Suprapubic skin (tissue), 4 donors: ENCODE measurements at regions not wholly inside any gene's neighbourhood (a gene's known extent, or its start where the extent isn't known, plus 50 kb on each side); places are given as distances from the start of the nearest gene placed in this dataset.

ENCODE experiments used
- EP300 ChIP-seq: sonication (generic); formaldehyde crosslinking; IDR thresholded peaks from one replicate; pipeline ENCODE4 v1.6.1; 2017; ENCODE audit warnings: antibody characterized with exemption
- POLR2A ChIP-seq, 2 donors: fragments of 450-650 bp; IDR thresholded peaks; one replicate each; pipeline ENCODE4 v1.6.1; 2017; ENCODE audit warnings: antibody characterized with exemption in 2 of 2, mild to moderate bottlenecking in 2 of 2, moderate library complexity in 2 of 2
- POLR2AphosphoS5 ChIP-seq, 3 donors: sonication (generic); formaldehyde crosslinking; IDR thresholded peaks; one replicate each; pipeline ENCODE4 v1.6.1; 2017; ENCODE audit warnings: antibody characterized with exemption in 3 of 3
- TF ChIP-seq, protein P1 (sequence below), 2 donors: fragments of 200-600 bp in 1 of 2; fragments of 450-650 bp in 1 of 2; sonication (generic) in 1 of 2; IDR thresholded peaks; one replicate each; pipeline ENCODE4 v1.5.1; 2016 to 2019; ENCODE audit warnings: antibody characterized with exemption in 2 of 2, mild to moderate bottlenecking in 1 of 2, moderate library complexity in 1 of 2

DNA sequence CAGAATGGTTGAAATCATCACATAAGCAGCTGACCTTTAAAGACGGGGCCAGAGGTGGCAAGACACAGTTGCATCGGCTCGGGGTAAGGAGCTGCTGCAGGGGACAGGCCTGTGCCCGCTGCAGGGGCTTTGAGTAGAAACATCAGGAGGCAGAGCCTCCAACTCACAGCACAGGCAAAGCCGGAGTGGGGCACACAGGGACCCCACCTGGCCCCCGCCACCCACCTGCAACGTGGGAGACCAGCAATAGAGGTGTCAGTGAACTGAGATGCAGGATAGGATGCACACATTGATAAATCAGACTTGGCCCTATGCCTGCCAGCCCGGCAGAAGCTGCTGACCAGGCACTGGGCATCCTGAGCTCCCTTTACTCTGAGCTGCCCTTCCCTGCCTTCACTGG, 257.2 kb downstream of the NPHP4 start:
- TF ChIP-seq, protein P1, sequence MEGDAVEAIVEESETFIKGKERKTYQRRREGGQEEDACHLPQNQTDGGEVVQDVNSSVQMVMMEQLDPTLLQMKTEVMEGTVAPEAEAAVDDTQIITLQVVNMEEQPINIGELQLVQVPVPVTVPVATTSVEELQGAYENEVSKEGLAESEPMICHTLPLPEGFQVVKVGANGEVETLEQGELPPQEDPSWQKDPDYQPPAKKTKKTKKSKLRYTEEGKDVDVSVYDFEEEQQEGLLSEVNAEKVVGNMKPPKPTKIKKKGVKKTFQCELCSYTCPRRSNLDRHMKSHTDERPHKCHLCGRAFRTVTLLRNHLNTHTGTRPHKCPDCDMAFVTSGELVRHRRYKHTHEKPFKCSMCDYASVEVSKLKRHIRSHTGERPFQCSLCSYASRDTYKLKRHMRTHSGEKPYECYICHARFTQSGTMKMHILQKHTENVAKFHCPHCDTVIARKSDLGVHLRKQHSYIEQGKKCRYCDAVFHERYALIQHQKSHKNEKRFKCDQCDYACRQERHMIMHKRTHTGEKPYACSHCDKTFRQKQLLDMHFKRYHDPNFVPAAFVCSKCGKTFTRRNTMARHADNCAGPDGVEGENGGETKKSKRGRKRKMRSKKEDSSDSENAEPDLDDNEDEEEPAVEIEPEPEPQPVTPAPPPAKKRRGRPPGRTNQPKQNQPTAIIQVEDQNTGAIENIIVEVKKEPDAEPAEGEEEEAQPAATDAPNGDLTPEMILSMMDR (IDR thresholded peaks at IDR 0.05), result no peak
- TF ChIP-seq POLR2A (IDR thresholded peaks at IDR 0.05) (no peak), POLR2AphosphoS5 (IDR thresholded peaks at IDR 0.05) (no peak), EP300 (no peak)
